ENCODE measurements at regions not wholly inside any gene's neighbourhood (a gene's known extent, or its start where the extent isn't known, plus 50 kb on each side); places are given as distances from the start of the nearest gene placed in this dataset.

GRCh38 chr1:96291468-96291867 lies 430.1 kb upstream of the PTBP2 start:
- H4K5ac ChIP-seq (ENCODE audit: insufficient read length, low read depth, low read length) = no peak overlapping the region
- H3K79me1 ChIP-seq (ENCODE audit: low read depth, low read length) = no peaks in the 10 kb centered on the region
- WGBS, 2 experiments (ENCODE audit: extremely low coverage in 1 of 2, insufficient coverage in 1 of 2, insufficient read length in 1 of 2, insufficient replicate concordance in 2 of 2, low coverage in 1 of 2, low lambda C conversion rate in 2 of 2, missing lambda C conversion rate in 1 of 2) = 87% methylated on average over 2 of the region's 2 CpGs; no CpG with 5 or more reads in 1 of the 2 experiments
- FAIRE-seq = no peak
- no peak overlapping the region for H4K91ac ChIP-seq (replicated peaks; ENCODE audit: insufficient read length, low read length)
- H3K79me2 ChIP-seq (ENCODE audit: control insufficient read depth in 1 of 2, insufficient read depth in 2 of 2, low read length in 2 of 2) = no peaks in the 10 kb centered on the region
- H3K4me3 ChIP-seq (ENCODE audit: extremely low read depth in 1 of 4, insufficient read depth in 2 of 4, low read depth in 3 of 4, low read length in 4 of 4) = no peak overlapping the region
- H3K14ac ChIP-seq (ENCODE audit: insufficient read length) = no peak overlapping the region
- no peaks in the 10 kb centered on the region; a peak in 1 of 7 replicates for H3K4me1 ChIP-seq (replicated peaks in 1 of 4; ENCODE audit: control insufficient read depth in 3 of 4, insufficient read depth in 4 of 4, low read length in 3 of 4)
- H3K27me3 ChIP-seq (replicated peaks in 1 of 4; ENCODE audit: control insufficient read depth in 3 of 4, extremely low read depth in 1 of 4, insufficient read depth in 3 of 4, low read length in 3 of 4) = no peaks in the 10 kb centered on the region
- H4K8ac ChIP-seq (ENCODE audit: extremely low read depth, insufficient read depth, low read length) = no peak overlapping the region
- no peak for DNase-seq (ENCODE audit: low read depth in 1 of 2, low spot score in 2 of 2)
- no peak for TF ChIP-seq HDAC2 (IDR thresholded peaks at IDR 0.05; ENCODE audit: borderline replicate concordance in 1 of 2, low read depth in 2 of 2, low read length in 2 of 2)
- no peak for TF ChIP-seq SRF (IDR thresholded peaks at IDR 0.05; ENCODE audit: low read depth, low read length)
- TF ChIP-seq MAX (IDR thresholded peaks at IDR 0.05) = no peak
- no peak for TF ChIP-seq POLR2A (IDR thresholded peaks at IDR 0.05; ENCODE audit: control extremely low read depth in 1 of 2, low read depth in 2 of 2, low read length in 2 of 2)
- TF ChIP-seq POLR2AphosphoS5 (IDR thresholded peaks at IDR 0.05; ENCODE audit: low read depth, low read length) = no peak
- no peak for TF ChIP-seq SAP30 (IDR thresholded peaks at IDR 0.05; ENCODE audit: insufficient read depth, insufficient replicate concordance, low read length)
- TF ChIP-seq NANOG (IDR thresholded peaks at IDR 0.05; ENCODE audit: insufficient read depth, low read depth, low read length, poor library complexity, severe bottlenecking) = no peak
- TF ChIP-seq TCF12 (IDR thresholded peaks at IDR 0.05; ENCODE audit: low read depth, low read length) = no peak
- TF ChIP-seq SP4 (IDR thresholded peaks at IDR 0.05; ENCODE audit: low read length) = no peak
- TF ChIP-seq KDM5A (IDR thresholded peaks at IDR 0.05; ENCODE audit: low read length) = no peak
- no peak for TF ChIP-seq BCL11A (IDR thresholded peaks at IDR 0.05; ENCODE audit: low read depth in 2 of 2, low read length in 2 of 2)
- H2AK5ac ChIP-seq (ENCODE audit: low read depth, low read length) = no peak overlapping the region
- no peak overlapping the region for H3K56ac ChIP-seq (replicated peaks; ENCODE audit: insufficient read length, low read depth, low read length)
- H2BK15ac ChIP-seq (ENCODE audit: low read length) = no peak overlapping the region
- H3K23me2 ChIP-seq (ENCODE audit: low read depth, low read length) = no peaks in the 10 kb centered on the region
- no peaks in the 10 kb centered on the region for H4K20me1 ChIP-seq (replicated peaks in 1 of 2; ENCODE audit: control insufficient read depth in 1 of 2, insufficient read depth in 2 of 2, low read length in 2 of 2)
- POLR2A ChIA-PET (ENCODE audit: partially characterized antibody) = no interaction called here
- H3K9me3 ChIP-seq (ENCODE audit: insufficient read depth in 2 of 2, low read depth in 1 of 2, low read length in 1 of 2) = peaks cover 0 to 9% of the 10 kb centered on the region in 2 experiments; a peak in 1 of 4 replicates
- H3K23ac ChIP-seq (ENCODE audit: insufficient read length) = no peak overlapping the region
- no peak overlapping the region for H3K27ac ChIP-seq (ENCODE audit: low read depth, low read length)
- H2BK20ac ChIP-seq (ENCODE audit: low read length) = no peak overlapping the region
- no peaks in the 10 kb centered on the region for H3K36me3 ChIP-seq (ENCODE audit: control insufficient read depth in 2 of 4, insufficient read depth in 4 of 4, low read length in 3 of 4)
- H3K18ac ChIP-seq (ENCODE audit: extremely low read depth, low read length) = no peak overlapping the region
- H2AFZ ChIP-seq (ENCODE audit: low read length) = no peak overlapping the region
- no peak overlapping the region for H3K4ac ChIP-seq (replicated peaks; ENCODE audit: insufficient read length, low read depth, low read length)
- no peak overlapping the region for H3K9ac ChIP-seq (replicated peaks in 1 of 4; ENCODE audit: extremely low read depth in 1 of 4, low read depth in 3 of 4, low read length in 3 of 4)
- no peak overlapping the region for H2BK5ac ChIP-seq (ENCODE audit: low read depth, low read length)
- no peak overlapping the region for H2BK120ac ChIP-seq (replicated peaks; ENCODE audit: low read depth, low read length)
- no peak overlapping the region for H3K4me2 ChIP-seq (ENCODE audit: insufficient read depth in 1 of 2, low read depth in 2 of 2, low read length in 2 of 2)
- no peak overlapping the region for H2BK12ac ChIP-seq (ENCODE audit: low read depth, low read length)
- CTCF ChIA-PET (ENCODE audit: partially characterized antibody) = no interaction called here

Measured in H1 (cell line).